SU-DHL-6 (cell line): ENCODE measurements at regions not wholly inside any gene's neighbourhood (a gene's known extent, or its start where the extent isn't known, plus 50 kb on each side); places are given as distances from the start of the nearest gene placed in this dataset.

Source experiments
- H2AFZ ChIP-seq: fragments of 200-600 bp; sonication (generic); 2 replicates; pipeline ENCODE4 v1.6.1; 2014; ENCODE audit warnings: low read depth, mild to moderate bottlenecking, moderate library complexity, mixed read lengths, antibody characterized with exemption, low read length; ENCODE audit not compliant: severe bottlenecking
- H3F3A ChIP-seq: fragments of 200-600 bp; shearing (Covaris generic); 2 replicates; pipeline ENCODE4 v1.6.0; 2016; ENCODE audit warnings: antibody characterized with exemption, mild to moderate bottlenecking; ENCODE audit not compliant: insufficient read depth
- H3K27ac ChIP-seq: fragments of 200-600 bp; sonication (generic); 2 replicates; pipeline ENCODE4 v1.5.1; 2016; ENCODE audit warnings: low read depth, mild to moderate bottlenecking, low read length, moderate library complexity, mixed read lengths
- H3K27me3 ChIP-seq: fragments of 200-600 bp; sonication (generic), shearing (Covaris generic); 2 replicates; pipeline ENCODE4 v1.6.0; 2014; ENCODE audit warnings: mild to moderate bottlenecking, low read length
- H3K36me3 ChIP-seq: fragments of 200-600 bp; sonication (generic); 2 replicates; pipeline ENCODE4 v1.6.1; 2014; ENCODE audit warnings: mild to moderate bottlenecking, low read length, mixed read lengths
- H3K4me2 ChIP-seq: fragments of 300-600, 200-600 bp; shearing (Covaris generic), sonication (generic); 2 replicates; pipeline ENCODE4 v1.6.0; 2014; ENCODE audit warnings: low read length, low read depth, mild to moderate bottlenecking; ENCODE audit not compliant: poor library complexity, severe bottlenecking
- H3K4me3 ChIP-seq: fragments of 200-600 bp; sonication (generic); 2 replicates; pipeline ENCODE4 v1.5.1; 2014; ENCODE audit warnings: antibody characterized with exemption, low read length, mild to moderate bottlenecking, mixed read lengths; ENCODE audit not compliant: insufficient read depth, poor library complexity, severe bottlenecking
- H3K79me2 ChIP-seq: fragments of 200-600 bp; sonication (generic); 2 replicates; pipeline ENCODE4 v1.6.1; 2014; ENCODE audit warnings: mild to moderate bottlenecking, low read length, moderate library complexity; ENCODE audit not compliant: insufficient read depth
- H3K9ac ChIP-seq: fragments of 200-600 bp; sonication (generic); 2 replicates; pipeline ENCODE4 v1.7.0; 2014; ENCODE audit warnings: mild to moderate bottlenecking, low read length
- H3K9me2 ChIP-seq: fragments of 200-600 bp; sonication (generic); replicated peaks from 2 replicates; pipeline ENCODE4 v1.6.1; 2014; ENCODE audit warnings: low read length; ENCODE audit not compliant: insufficient read depth
- H3K9me3 ChIP-seq: fragments of 200-600 bp; sonication (generic); 2 replicates; pipeline ENCODE4 v1.6.1; 2014; ENCODE audit warnings: low read length, mixed read lengths; ENCODE audit not compliant: insufficient read depth
- H4K20me1 ChIP-seq: fragments of 200-600 bp; sonication (generic); 2 replicates; pipeline ENCODE4 v1.6.1; 2014; ENCODE audit warnings: low read depth, mild to moderate bottlenecking, antibody characterized with exemption, low read length, moderate library complexity, mixed read lengths
- CTCF ChIP-seq: fragments of 200-600 bp; sonication (generic); IDR thresholded peaks from one replicate; pipeline ENCODE4 v1.5.1; 2017; ENCODE audit warnings: antibody characterized with exemption, mild to moderate bottlenecking, low read length, moderate library complexity; ENCODE audit not compliant: insufficient read depth, poor library complexity, severe bottlenecking
- EZH2phosphoT487 ChIP-seq: fragments of 200-600 bp; sonication (generic), shearing (Covaris generic); conservative IDR thresholded peaks from 2 replicates; pipeline ENCODE4 v1.6.1; 2018; ENCODE audit warnings: mild to moderate bottlenecking, antibody characterized with exemption, low read length, moderate library complexity, mixed read lengths

- no peak overlapping the region for H3K27ac ChIP-seq
- no peaks in the 10 kb centered on the region for H4K20me1 ChIP-seq
- H3K27me3 ChIP-seq: no peaks in the 10 kb centered on the region
- no peak overlapping the region for H2AFZ ChIP-seq
- no peaks in the 10 kb centered on the region for H3K9me2 ChIP-seq
- H3K36me3 ChIP-seq: no peaks in the 10 kb centered on the region
- H3K4me2 ChIP-seq: no peak overlapping the region
- no peaks in the 10 kb centered on the region for H3K9me3 ChIP-seq
- TF ChIP-seq CTCF: no peak
- TF ChIP-seq EZH2phosphoT487: no peak
- no peaks in the 10 kb centered on the region for H3F3A ChIP-seq
- no peaks in the 10 kb centered on the region for H3K79me2 ChIP-seq
- no peak overlapping the region for H3K4me3 ChIP-seq
- no peak overlapping the region for H3K9ac ChIP-seq
These were observed 417.5 kb downstream of the TUSC7 start for GRCh38 chr3:117126946-117127546.

- no peaks in the 10 kb centered on the region for H3K27me3 ChIP-seq
- no peak overlapping the region for H3K27ac ChIP-seq
- no peaks in the 10 kb centered on the region for H3F3A ChIP-seq
- no peaks in the 10 kb centered on the region for H3K79me2 ChIP-seq
- no peaks in the 10 kb centered on the region for H3K36me3 ChIP-seq
- no peak overlapping the region for H3K4me2 ChIP-seq
- H3K4me3 ChIP-seq: no peak overlapping the region
- no peak for TF ChIP-seq EZH2phosphoT487
- no peak for TF ChIP-seq CTCF
- no peaks in the 10 kb centered on the region for H4K20me1 ChIP-seq
- no peaks in the 10 kb centered on the region for H3K9me2 ChIP-seq
- H3K9me3 ChIP-seq: no peaks in the 10 kb centered on the region
- H3K9ac ChIP-seq: no peak overlapping the region
- no peak overlapping the region for H2AFZ ChIP-seq
These were observed 418.6 kb downstream of the TUSC7 start for GRCh38 chr3:117128133-117128532.

GRCh38 chr3:117128872-117129271 is 419.3 kb downstream of the TUSC7 start:
- Histone ChIP-seq H3K27ac (no peak overlapping the region), H2AFZ (no peak overlapping the region), H3K9me2 (no peaks in the 10 kb centered on the region), H3F3A (no peaks in the 10 kb centered on the region), H3K36me3 (no peaks in the 10 kb centered on the region), H3K9me3 (no peaks in the 10 kb centered on the region), H4K20me1 (no peaks in the 10 kb centered on the region), H3K9ac (no peak overlapping the region), H3K27me3 (no peaks in the 10 kb centered on the region), H3K4me3 (no peak overlapping the region), H3K4me2 (no peak overlapping the region), H3K79me2 (no peaks in the 10 kb centered on the region)
- TF ChIP-seq CTCF (no peak), EZH2phosphoT487 (no peak)
